BLaER1 treated with 17β-estradiol and CSF1 and Interleukin-3, amounts not matched to agents 10 nM and 100 nM (cell line): ENCODE measurements at regions not wholly inside any gene's neighbourhood (a gene's known extent, or its start where the extent isn't known, plus 50 kb on each side); places are given as distances from the start of the nearest gene placed in this dataset.

ENCODE experiments used
- H3K27ac ChIP-seq, 11 experiments: shearing (Covaris generic); formaldehyde crosslinking; 2 replicates each; pipeline ENCODE4 v1.8.1; 2022
- H3K27me3 ChIP-seq, 11 experiments: shearing (Covaris generic); formaldehyde crosslinking; 2 replicates each; pipeline ENCODE4 v1.8.1; 2022
- H3K36me3 ChIP-seq, 11 experiments: shearing (Covaris generic); formaldehyde crosslinking; 2 replicates each; pipeline ENCODE4 v1.8.1; 2022
- H3K4me1 ChIP-seq, 10 experiments: shearing (Covaris generic); formaldehyde crosslinking; 2 replicates each; pipeline ENCODE4 v1.8.1; 2022
- H3K4me2 ChIP-seq, 11 experiments: shearing (Covaris generic); formaldehyde crosslinking; 2 replicates each; pipeline ENCODE4 v1.8.1; 2022
- H3K4me3 ChIP-seq, 10 experiments: shearing (Covaris generic); formaldehyde crosslinking; 2 replicates each; pipeline ENCODE4 v1.8.1; 2022
- H3K9ac ChIP-seq, 11 experiments: shearing (Covaris generic); formaldehyde crosslinking; 2 replicates each; pipeline ENCODE4 v1.8.1; 2022
- H3K9me3 ChIP-seq, 11 experiments: shearing (Covaris generic); formaldehyde crosslinking; replicated peaks in 1 of 11; 2 replicates each; pipeline ENCODE4 v1.8.1; 2022
- H4K20me1 ChIP-seq, 11 experiments: shearing (Covaris generic); formaldehyde crosslinking; 2 replicates each; pipeline ENCODE4 v1.8.1; 2022
- Cebpa-rat ChIP-seq, 11 experiments: shearing (Covaris generic); IDR thresholded peaks; 2 replicates each; pipeline ENCODE4 v1.8.1; 2022

- H3K27ac ChIP-seq = no peak overlapping the region
- H3K9me3 ChIP-seq = peaks cover 11 to 21% (median 15%) of the 10 kb centered on the region in 11 experiments; a peak in 19 of 22 replicates
- H4K20me1 ChIP-seq = no peaks in the 10 kb centered on the region
- no peak for TF ChIP-seq Cebpa-rat (IDR thresholded peaks at IDR 0.05)
- no peaks in the 10 kb centered on the region; a peak in 1 of 20 replicates for H3K4me1 ChIP-seq
- H3K27me3 ChIP-seq = no peaks in the 10 kb centered on the region
- H3K4me3 ChIP-seq = no peak overlapping the region
- H3K9ac ChIP-seq = no peak overlapping the region
- no peak overlapping the region for H3K4me2 ChIP-seq
- no peaks in the 10 kb centered on the region for H3K36me3 ChIP-seq
These were observed 140.2 kb upstream of the LRP1B start for GRCh38 chr2:142270990-142271389.

DNA sequence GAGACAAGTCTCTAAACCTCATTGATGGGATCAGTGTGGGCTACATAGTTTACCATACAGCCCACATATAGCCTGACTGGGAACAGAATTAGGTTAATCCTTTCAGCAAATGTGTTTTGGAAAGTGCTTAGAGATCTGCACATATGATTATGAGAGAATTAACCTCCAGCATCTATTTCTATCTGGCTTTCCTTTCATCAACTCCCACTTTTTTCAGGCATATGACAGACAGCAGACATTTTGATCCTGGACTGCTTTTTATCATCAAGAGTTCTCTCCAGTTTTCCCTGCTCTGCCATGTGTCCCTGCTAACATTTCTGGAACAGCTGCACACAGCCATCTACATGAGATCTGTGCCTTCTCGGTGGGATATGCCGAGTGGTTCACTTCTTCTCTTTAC, 139.5 kb upstream of the LRP1B start:
- H3K27me3 ChIP-seq = no peaks in the 10 kb centered on the region
- no peaks in the 10 kb centered on the region for H3K36me3 ChIP-seq
- no peaks in the 10 kb centered on the region for H4K20me1 ChIP-seq
- no peak overlapping the region for H3K9ac ChIP-seq
- H3K9me3 ChIP-seq = peaks cover 5 to 14% (median 8%) of the 10 kb centered on the region in 11 experiments; a peak in 18 of 22 replicates
- no peak overlapping the region for H3K27ac ChIP-seq
- TF ChIP-seq Cebpa-rat (IDR thresholded peaks at IDR 0.05) = no peak
- H3K4me3 ChIP-seq = no peak overlapping the region
- H3K4me1 ChIP-seq = no peaks in the 10 kb centered on the region
- H3K4me2 ChIP-seq = no peak overlapping the region

- H3K27ac ChIP-seq = no peak overlapping the region
- H3K4me2 ChIP-seq = no peak overlapping the region
- no peak for TF ChIP-seq Cebpa-rat (IDR thresholded peaks at IDR 0.05)
- H3K4me1 ChIP-seq = peaks cover 4 to 10% (median 6%) of the 10 kb centered on the region in 10 experiments; a peak in 19 of 20 replicates
- peaks cover 0 to 92% (median 0%) of the 10 kb centered on the region in 11 experiments; a peak in 8 of 22 replicates for H3K27me3 ChIP-seq
- peaks cover 23 to 43% (median 33%) of the 10 kb centered on the region in 11 experiments for H3K9me3 ChIP-seq
- no peak overlapping the region for H3K9ac ChIP-seq
- peaks cover 0 to 13% (median 0%) of the 10 kb centered on the region in 11 experiments; a peak in 1 of 22 replicates for H4K20me1 ChIP-seq
- no peak overlapping the region for H3K4me3 ChIP-seq
- H3K36me3 ChIP-seq = no peaks in the 10 kb centered on the region
These were observed 128.5 kb upstream of the LRP1B start for GRCh38 chr2:142259356-142259755.

DNA sequence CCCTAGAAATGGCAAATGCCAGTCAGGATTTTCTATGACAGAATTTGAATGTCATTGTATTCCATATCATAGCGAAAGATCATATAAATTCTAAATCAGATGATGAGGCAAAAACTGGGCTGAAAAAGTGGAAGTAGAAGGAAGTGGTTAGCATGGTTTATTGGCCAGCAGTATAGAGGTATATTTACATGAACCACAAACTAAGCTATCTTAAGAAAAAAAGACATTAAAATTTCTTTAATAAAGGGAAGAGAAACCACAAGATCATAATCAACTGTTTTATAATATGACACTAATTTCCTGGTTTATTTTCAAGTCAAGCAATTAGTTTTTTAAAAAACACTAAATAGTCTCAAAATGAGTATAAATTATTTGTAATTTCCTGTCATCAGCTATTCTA, 123.2 kb upstream of the LRP1B start:
- no peak for TF ChIP-seq Cebpa-rat (IDR thresholded peaks at IDR 0.05)
- no peak overlapping the region for H3K4me3 ChIP-seq
- peaks cover 0 to 95% (median 0%) of the 10 kb centered on the region in 11 experiments; a peak in 8 of 22 replicates for H3K27me3 ChIP-seq
- no peak overlapping the region for H3K9ac ChIP-seq
- H4K20me1 ChIP-seq = 0 out of 22 replicates have a peak, but pooled peaks cover 0 to 4% (median 0%) of the 10 kb centered on the region in 11 experiments
- peaks cover 11 to 32% (median 22%) of the 10 kb centered on the region in 11 experiments; a peak in 21 of 22 replicates for H3K9me3 ChIP-seq
- peak overlapping the region; percentile 38 to 68 (median 56); a peak in 18 of 22 replicates for H3K4me2 ChIP-seq
- H3K4me1 ChIP-seq = peaks cover 7 to 27% (median 15%) of the 10 kb centered on the region in 10 experiments
- H3K36me3 ChIP-seq = no peaks in the 10 kb centered on the region
- peak overlapping the region in 1 of 11 experiments; percentile 31; a peak in 1 of 22 replicates for H3K27ac ChIP-seq

- TF ChIP-seq Cebpa-rat (IDR thresholded peaks at IDR 0.05) = no peak
- H3K27me3 ChIP-seq = peaks cover 0 to 22% (median 0%) of the 10 kb centered on the region in 11 experiments; a peak in 4 of 22 replicates
- H3K4me2 ChIP-seq = no peak overlapping the region
- H3K9me3 ChIP-seq = peaks cover 0 to 8% (median 4%) of the 10 kb centered on the region in 11 experiments; a peak in 8 of 22 replicates
- H3K36me3 ChIP-seq = no peaks in the 10 kb centered on the region
- no peaks in the 10 kb centered on the region for H3K4me1 ChIP-seq
- H3K9ac ChIP-seq = no peak overlapping the region
- H4K20me1 ChIP-seq = no peaks in the 10 kb centered on the region
- H3K4me3 ChIP-seq = no peak overlapping the region
- no peak overlapping the region for H3K27ac ChIP-seq
These were observed 110.2 kb upstream of the LRP1B start for GRCh38 chr2:142241016-142241415.

- Histone ChIP-seq H3K4me1 (no peaks in the 10 kb centered on the region), H3K27ac (no peak overlapping the region), H3K4me2 (no peak overlapping the region), H3K4me3 (no peak overlapping the region), H3K36me3 (no peaks in the 10 kb centered on the region), H3K9ac (no peak overlapping the region), H3K9me3 (peaks cover 0 to 17% (median 8%) of the 10 kb centered on the region in 11 experiments; a peak in 14 of 22 replicates), H4K20me1 (no peaks in the 10 kb centered on the region), H3K27me3 (peaks cover 0 to 11% (median 0%) of the 10 kb centered on the region in 11 experiments; a peak in 2 of 22 replicates)
- no peak for TF ChIP-seq Cebpa-rat (IDR thresholded peaks at IDR 0.05)
These were observed 105.4 kb upstream of the LRP1B start for GRCh38 chr2:142236181-142236580.

GRCh38 chr2:142234741-142235140, 103.9 kb upstream of the LRP1B start:
- H3K9ac ChIP-seq = no peak overlapping the region
- no peaks in the 10 kb centered on the region for H3K36me3 ChIP-seq
- no peak overlapping the region for H3K27ac ChIP-seq
- 0 out of 22 replicates have a peak, but pooled peaks cover 0 to 4% (median 0%) of the 10 kb centered on the region in 11 experiments for H3K27me3 ChIP-seq
- no peak overlapping the region for H3K4me2 ChIP-seq
- H4K20me1 ChIP-seq = no peaks in the 10 kb centered on the region
- no peak overlapping the region for H3K4me3 ChIP-seq
- H3K9me3 ChIP-seq = peaks cover 0 to 17% (median 8%) of the 10 kb centered on the region in 11 experiments; a peak in 14 of 22 replicates
- no peak for TF ChIP-seq Cebpa-rat (IDR thresholded peaks at IDR 0.05)
- no peaks in the 10 kb centered on the region for H3K4me1 ChIP-seq

- Histone ChIP-seq H3K27ac (no peak overlapping the region), H3K9ac (no peak overlapping the region), H4K20me1 (no peaks in the 10 kb centered on the region), H3K4me1 (peaks cover 5 to 52% (median 26%) of the 10 kb centered on the region in 10 experiments; a peak in 18 of 20 replicates), H3K4me3 (no peak overlapping the region), H3K27me3 (no peaks in the 10 kb centered on the region), H3K4me2 (peak overlapping the region in 5 of 11 experiments; percentile 17 to 27 (median 25); a peak in 5 of 22 replicates), H3K9me3 (peaks cover 0 to 19% (median 9%) of the 10 kb centered on the region in 11 experiments; a peak in 13 of 22 replicates), H3K36me3 (no peaks in the 10 kb centered on the region)
- TF ChIP-seq Cebpa-rat (IDR thresholded peaks at IDR 0.05) = no peak
These were observed 92.5 kb upstream of the LRP1B start for GRCh38 chr2:142223309-142223708.

GRCh38 chr2:142222715-142223114, 91.9 kb upstream of the LRP1B start:
- H3K9ac ChIP-seq = no peak overlapping the region
- H3K9me3 ChIP-seq = peaks cover 0 to 21% (median 10%) of the 10 kb centered on the region in 11 experiments; a peak in 14 of 22 replicates
- peaks cover 5 to 53% (median 26%) of the 10 kb centered on the region in 10 experiments; a peak in 18 of 20 replicates for H3K4me1 ChIP-seq
- H3K36me3 ChIP-seq = no peaks in the 10 kb centered on the region
- no peak overlapping the region for H3K27ac ChIP-seq
- no peaks in the 10 kb centered on the region for H3K27me3 ChIP-seq
- no peak for TF ChIP-seq Cebpa-rat (IDR thresholded peaks at IDR 0.05)
- H3K4me3 ChIP-seq = no peak overlapping the region
- no peaks in the 10 kb centered on the region for H4K20me1 ChIP-seq
- peak overlapping the region in 5 of 11 experiments; percentile 17 to 27 (median 25); a peak in 5 of 22 replicates for H3K4me2 ChIP-seq
